HEK293 (cell line): ENCODE measurements at regions not wholly inside any gene's neighbourhood (a gene's known extent, or its start where the extent isn't known, plus 50 kb on each side); places are given as distances from the start of the nearest gene placed in this dataset.

Experiments
- CTCF ChIA-PET: fragments of 350-600 bp; formaldehyde crosslinking; extraction: SDS; loops from one replicate; lab custom pipeline; 2021; ENCODE audit warnings: antibody characterized with exemption; lab: Yijun Ruan, JAX
- POLR2A ChIA-PET: fragments of 300-600 bp; formaldehyde crosslinking; extraction: SDS; loops from one replicate; lab custom pipeline; 2020; ENCODE audit warnings: antibody characterized with exemption, inconsistent platforms; lab: Yijun Ruan, JAX
- H3K27ac ChIP-seq: fragments of 200-500 bp; sonication (Bioruptor generic); 2 replicates; pipeline ENCODE4 v1.5.1; 2014; ENCODE audit warnings: low read depth, low read length, control low read depth, inconsistent platforms; ENCODE audit errors: extremely low read depth
- H3K36me3 ChIP-seq, 2 experiments: fragments of 200-500 bp in 1 of 2; sonication (Bioruptor generic) in 1 of 2; 1 replicate in 1 of 2; 2 replicates in 1 of 2; pipeline ENCODE4 v1.5.1; 2014 to 2017; ENCODE audit warnings: inconsistent platforms in 2 of 2, low read length in 2 of 2; ENCODE audit not compliant: control insufficient read depth in 2 of 2, insufficient read depth in 1 of 2
- H3K4me1 ChIP-seq: fragments of 200-500 bp; sonication (Bioruptor generic); 2 replicates; pipeline ENCODE4 v1.5.1; 2014; ENCODE audit warnings: mild to moderate bottlenecking, low read length, inconsistent platforms; ENCODE audit not compliant: control insufficient read depth, insufficient read depth
- H3K4me3 ChIP-seq: 2 replicates; pipeline ENCODE4 v1.5.1; 2011; ENCODE audit warnings: low read depth, mild to moderate bottlenecking, control low read depth, low read length, moderate library complexity
- H3K9me3 ChIP-seq: fragments of 200-500 bp; sonication (Bioruptor generic); 2 replicates; pipeline ENCODE4 v1.5.1; 2014; ENCODE audit warnings: low read depth, low read length, inconsistent platforms; ENCODE audit not compliant: control insufficient read depth, insufficient read depth
- GLI2 ChIP-seq: fragments of 450-650 bp; formaldehyde crosslinking; IDR thresholded peaks from 2 replicates; pipeline ENCODE4; 2017; ENCODE audit warnings: missing biosample characterization, missing genetic modification characterization, low read depth, borderline replicate concordance
- GLI4 ChIP-seq: fragments of 450-650 bp; formaldehyde crosslinking; IDR thresholded peaks from 2 replicates; pipeline ENCODE4 v1.5.1; 2016; ENCODE audit warnings: missing biosample characterization, missing genetic modification characterization
- GLIS1 ChIP-seq: fragments of 450-650 bp; formaldehyde crosslinking; IDR thresholded peaks from 2 replicates; pipeline ENCODE4 v1.5.1; 2016; ENCODE audit warnings: missing biosample characterization, missing genetic modification characterization
- HOXC10 ChIP-seq: sonication (generic); formaldehyde crosslinking; IDR thresholded peaks from 2 replicates; pipeline ENCODE4 v1.8.1; 2023; ENCODE audit warnings: mild to moderate bottlenecking, missing genetic modification reagents
- HOXD13 ChIP-seq: sonication (generic); formaldehyde crosslinking; IDR thresholded peaks from 2 replicates; pipeline ENCODE4 v1.8.0; 2022; ENCODE audit warnings: missing genetic modification reagents, borderline replicate concordance
- KLF17 ChIP-seq: fragments of 450-650 bp; formaldehyde crosslinking; IDR thresholded peaks from 2 replicates; pipeline ENCODE4 v1.5.1; 2016; ENCODE audit warnings: missing biosample characterization, missing genetic modification characterization
- MZF1 ChIP-seq: fragments of 450-650 bp; formaldehyde crosslinking; IDR thresholded peaks from 2 replicates; pipeline ENCODE4 v1.5.1; 2017; ENCODE audit warnings: missing biosample characterization, missing genetic modification characterization, borderline replicate concordance
- SCRT2 ChIP-seq: fragments of 450-650 bp; formaldehyde crosslinking; IDR thresholded peaks from 2 replicates; pipeline ENCODE4 v1.5.1; 2016; ENCODE audit warnings: missing biosample characterization, missing genetic modification characterization
- SETDB1 ChIP-seq: IDR thresholded peaks from one replicate; pipeline ENCODE4 v1.6.1; 2017; ENCODE audit warnings: mild to moderate bottlenecking, low read length, moderate library complexity, mixed read lengths; ENCODE audit not compliant: insufficient read length
- SP2 ChIP-seq: fragments of 450-650 bp; formaldehyde crosslinking; IDR thresholded peaks from 2 replicates; pipeline ENCODE4 v1.5.1; 2016; ENCODE audit warnings: missing biosample characterization, missing genetic modification characterization
- ZBTB6 ChIP-seq: fragments of 450-650 bp; formaldehyde crosslinking; IDR thresholded peaks from 2 replicates; pipeline ENCODE4 v1.5.1; 2017; ENCODE audit warnings: missing biosample characterization, missing genetic modification characterization
- ZBTB8A ChIP-seq: fragments of 450-650 bp; formaldehyde crosslinking; IDR thresholded peaks from 2 replicates; pipeline ENCODE4 v1.5.1; 2016; ENCODE audit warnings: missing biosample characterization, missing genetic modification characterization
- ZFP69B ChIP-seq: fragments of 450-650 bp; formaldehyde crosslinking; IDR thresholded peaks from 2 replicates; pipeline ENCODE4 v1.5.1; 2016; ENCODE audit warnings: missing biosample characterization, missing genetic modification characterization
- ZNF10 ChIP-seq: fragments of 450-650 bp; formaldehyde crosslinking; IDR thresholded peaks from 2 replicates; pipeline ENCODE4 v1.5.1; 2017; ENCODE audit warnings: missing biosample characterization, missing genetic modification characterization
- ZNF155 ChIP-seq: fragments of 450-650 bp; formaldehyde crosslinking; IDR thresholded peaks from 2 replicates; pipeline ENCODE4 v1.5.1; 2016; ENCODE audit warnings: missing biosample characterization, missing genetic modification characterization
- ZNF175 ChIP-seq: fragments of 450-650 bp; formaldehyde crosslinking; IDR thresholded peaks from 2 replicates; pipeline ENCODE4 v1.5.1; 2016; ENCODE audit warnings: missing biosample characterization, missing genetic modification characterization
- ZNF18 ChIP-seq: fragments of 450-650 bp; formaldehyde crosslinking; IDR thresholded peaks from 2 replicates; pipeline ENCODE4 v1.5.1; 2016; ENCODE audit warnings: missing biosample characterization, missing genetic modification characterization
- ZNF184 ChIP-seq: fragments of 450-650 bp; IDR thresholded peaks from 2 replicates; pipeline ENCODE4 v1.5.1; 2018; ENCODE audit warnings: missing biosample characterization, mild to moderate bottlenecking, missing genetic modification characterization
- ZNF214 ChIP-seq: fragments of 450-650 bp; formaldehyde crosslinking; IDR thresholded peaks from 2 replicates; pipeline ENCODE4 v1.5.1; 2017; ENCODE audit warnings: missing biosample characterization, mild to moderate bottlenecking, missing genetic modification characterization, borderline replicate concordance
- ZNF274 ChIP-seq, 2 experiments: fragments of 200-500 bp in 1 of 2; fragments of 450-650 bp in 1 of 2; sonication (Bioruptor generic) in 1 of 2; formaldehyde crosslinking in 1 of 2; IDR thresholded peaks; 2 replicates each; pipeline versions ENCODE4 v1.5.1 to v1.6.1; 2014 to 2016; ENCODE audit warnings: borderline replicate concordance in 1 of 2, inconsistent platforms in 1 of 2, low read length in 1 of 2, missing biosample characterization in 1 of 2, missing genetic modification characterization in 1 of 2
- ZNF311 ChIP-seq: fragments of 450-650 bp; formaldehyde crosslinking; IDR thresholded peaks from 2 replicates; pipeline ENCODE4 v1.5.1; 2017; ENCODE audit warnings: missing biosample characterization, missing genetic modification characterization, borderline replicate concordance
- ZNF37A ChIP-seq: fragments of 450-650 bp; IDR thresholded peaks from 2 replicates; pipeline ENCODE4 v1.5.1; 2018; ENCODE audit warnings: missing biosample characterization, missing genetic modification characterization
- ZNF433 ChIP-seq: fragments of 450-650 bp; formaldehyde crosslinking; IDR thresholded peaks from 2 replicates; pipeline ENCODE4 v1.5.1; 2016; ENCODE audit warnings: missing biosample characterization, missing genetic modification characterization, low read depth
- ZNF514 ChIP-seq: fragments of 450-650 bp; formaldehyde crosslinking; IDR thresholded peaks from 2 replicates; pipeline ENCODE4 v1.5.1; 2016; ENCODE audit warnings: missing biosample characterization, missing genetic modification characterization
- ZNF521 ChIP-seq: fragments of 450-650 bp; formaldehyde crosslinking; IDR thresholded peaks from 2 replicates; pipeline ENCODE4 v1.5.1; 2017; ENCODE audit warnings: missing biosample characterization, mild to moderate bottlenecking, missing genetic modification characterization
- ZNF558 ChIP-seq: fragments of 450-650 bp; formaldehyde crosslinking; IDR thresholded peaks from 2 replicates; pipeline ENCODE4 v1.5.1; 2016; ENCODE audit warnings: missing biosample characterization, missing genetic modification characterization
- ZNF623 ChIP-seq: fragments of 450-650 bp; formaldehyde crosslinking; IDR thresholded peaks from 2 replicates; pipeline ENCODE4 v1.5.1; 2016; ENCODE audit warnings: missing biosample characterization, missing genetic modification characterization
- ZNF654 ChIP-seq: fragments of 450-650 bp; formaldehyde crosslinking; IDR thresholded peaks from 2 replicates; pipeline ENCODE4 v1.5.1; 2016; ENCODE audit warnings: low read depth, missing biosample characterization, missing genetic modification characterization
- ZNF660 ChIP-seq: fragments of 450-650 bp; IDR thresholded peaks from 2 replicates; pipeline ENCODE4 v1.5.1; 2018; ENCODE audit warnings: missing biosample characterization, mild to moderate bottlenecking, missing genetic modification characterization
- TF ChIP-seq, protein P1 (sequence below): fragments of 450-650 bp; formaldehyde crosslinking; IDR thresholded peaks from 2 replicates; pipeline ENCODE4 v1.5.0; 2017; ENCODE audit warnings: missing biosample characterization, missing genetic modification characterization, borderline replicate concordance

GRCh38 chr7:46011501-46011900 is 90.4 kb upstream of the IGFBP3 start:
- H3K4me3 ChIP-seq: no peak overlapping the region
- no peak overlapping the region for H3K27ac ChIP-seq
- ChIA-PET CTCF (interaction anchor here (0.6 to 2.5 kb wide), 2 partner anchors 39 to 68 kb away, joined by 3 to 7 read pairs; no protein-coding TSS in a partner anchor), POLR2A (no interaction called here)
- no peak for TF ChIP-seq ZNF214 (tag by site-specific recombination)
- TF ChIP-seq, protein P1, sequence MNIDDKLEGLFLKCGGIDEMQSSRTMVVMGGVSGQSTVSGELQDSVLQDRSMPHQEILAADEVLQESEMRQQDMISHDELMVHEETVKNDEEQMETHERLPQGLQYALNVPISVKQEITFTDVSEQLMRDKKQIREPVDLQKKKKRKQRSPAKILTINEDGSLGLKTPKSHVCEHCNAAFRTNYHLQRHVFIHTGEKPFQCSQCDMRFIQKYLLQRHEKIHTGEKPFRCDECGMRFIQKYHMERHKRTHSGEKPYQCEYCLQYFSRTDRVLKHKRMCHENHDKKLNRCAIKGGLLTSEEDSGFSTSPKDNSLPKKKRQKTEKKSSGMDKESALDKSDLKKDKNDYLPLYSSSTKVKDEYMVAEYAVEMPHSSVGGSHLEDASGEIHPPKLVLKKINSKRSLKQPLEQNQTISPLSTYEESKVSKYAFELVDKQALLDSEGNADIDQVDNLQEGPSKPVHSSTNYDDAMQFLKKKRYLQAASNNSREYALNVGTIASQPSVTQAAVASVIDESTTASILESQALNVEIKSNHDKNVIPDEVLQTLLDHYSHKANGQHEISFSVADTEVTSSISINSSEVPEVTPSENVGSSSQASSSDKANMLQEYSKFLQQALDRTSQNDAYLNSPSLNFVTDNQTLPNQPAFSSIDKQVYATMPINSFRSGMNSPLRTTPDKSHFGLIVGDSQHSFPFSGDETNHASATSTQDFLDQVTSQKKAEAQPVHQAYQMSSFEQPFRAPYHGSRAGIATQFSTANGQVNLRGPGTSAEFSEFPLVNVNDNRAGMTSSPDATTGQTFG (tag by site-specific recombination): no peak
- TF ChIP-seq ZNF514 (tag by site-specific recombination): no peak
- no peak for TF ChIP-seq ZNF274 (IDR thresholded peaks at IDR 0.05; ENCODE audit: low read length)
- no peak for TF ChIP-seq ZNF274 (tag by site-specific recombination; IDR thresholded peaks at IDR 0.05; ENCODE audit: borderline replicate concordance)
- TF ChIP-seq ZNF175 (tag by site-specific recombination): no peak
- TF ChIP-seq ZNF433: no peak
- TF ChIP-seq KLF17: no peak
- no peak for TF ChIP-seq ZNF184 (tag by site-specific recombination)
- no peak for TF ChIP-seq ZNF558 (tag by site-specific recombination)
- TF ChIP-seq ZNF10 (tag by site-specific recombination): no peak
- no peaks in the 10 kb centered on the region for H3K36me3 ChIP-seq
- H3K4me1 ChIP-seq: no peaks in the 10 kb centered on the region
- no peaks in the 10 kb centered on the region for H3K9me3 ChIP-seq

DNA sequence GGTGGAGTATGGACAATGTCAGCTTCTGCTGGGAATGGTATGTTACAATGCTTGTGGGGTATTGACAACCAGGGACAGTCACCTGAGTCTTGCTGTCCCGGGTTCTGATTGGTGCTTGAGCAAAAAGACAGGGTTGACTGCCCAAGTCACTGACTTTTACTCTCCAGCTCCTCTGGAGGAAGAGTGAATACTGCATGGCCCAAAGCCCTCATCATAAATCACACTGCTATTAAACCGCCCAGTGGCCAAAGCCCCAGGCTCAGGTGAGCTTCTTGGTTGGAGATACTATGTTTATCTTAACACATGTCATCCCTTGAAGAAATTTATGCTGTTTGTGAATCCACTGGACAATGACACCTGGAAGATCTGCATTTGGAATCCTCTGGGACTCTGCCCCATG is 90.0 kb upstream of the IGFBP3 start:
- H3K36me3 ChIP-seq: no peaks in the 10 kb centered on the region
- ChIA-PET CTCF (interaction anchor here (2.5 kb wide), 1 partner anchor 39 kb away, joined by 7 read pairs; no protein-coding TSS in a partner anchor), POLR2A (no interaction called here)

DNA sequence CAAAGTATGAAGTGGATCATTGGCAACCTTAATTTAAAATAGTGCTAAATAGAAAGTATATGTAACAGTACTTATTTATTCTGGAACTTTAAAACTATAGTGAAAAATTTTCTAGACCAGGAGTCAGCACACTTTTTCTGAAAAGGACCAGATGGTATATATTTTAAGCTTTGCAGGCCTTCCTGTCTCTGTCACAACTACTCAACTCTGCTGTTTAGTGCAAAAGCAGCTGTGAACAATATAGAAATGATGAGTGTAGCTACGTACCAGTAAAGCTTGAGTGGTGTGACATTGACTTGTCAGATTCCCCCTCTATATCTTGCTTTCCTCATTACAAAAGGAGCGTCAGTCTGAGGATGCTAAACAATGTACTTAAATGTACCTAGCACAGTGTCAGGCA is 88.1 kb upstream of the IGFBP3 start:
- Histone ChIP-seq H3K27ac (no peak overlapping the region), H3K4me3 (no peak overlapping the region), H3K9me3 (no peaks in the 10 kb centered on the region), H3K4me1 (no peaks in the 10 kb centered on the region), H3K36me3 (no peaks in the 10 kb centered on the region)
- ChIA-PET POLR2A (no interaction called here), CTCF (no interaction called here)
- TF ChIP-seq MZF1 (tag by site-specific recombination) (no peak), HOXC10 (CRISPR knock-in tag) (no peak), GLI4 (tag by site-specific recombination) (no peak), ZBTB8A (tag by site-specific recombination) (no peak), ZNF155 (tag by site-specific recombination) (no peak), ZNF175 (tag by site-specific recombination) (no peak), SCRT2 (tag by site-specific recombination) (no peak), ZBTB6 (no peak), ZNF623 (tag by site-specific recombination) (no peak), ZNF654 (no peak), ZFP69B (tag by site-specific recombination) (no peak), ZNF521 (tag by site-specific recombination) (no peak), ZNF311 (tag by site-specific recombination) (no peak)

More for the DNA sequence above, 90.0 kb upstream of the IGFBP3 start:
- no peak for TF ChIP-seq SETDB1
- TF ChIP-seq SP2: no peak
- TF ChIP-seq GLI2: no peak
- TF ChIP-seq GLIS1 (tag by site-specific recombination): no peak
- TF ChIP-seq ZNF37A (tag by site-specific recombination): no peak
- TF ChIP-seq ZNF660 (tag by site-specific recombination): no peak
- no peak for TF ChIP-seq HOXD13
- TF ChIP-seq ZNF18 (tag by site-specific recombination): no peak
- TF ChIP-seq ZNF10 (tag by site-specific recombination): no peak
- no peak for TF ChIP-seq ZNF175 (tag by site-specific recombination)
- Histone ChIP-seq H3K9me3 (no peaks in the 10 kb centered on the region), H3K4me3 (no peak overlapping the region), H3K27ac (no peak overlapping the region), H3K4me1 (no peaks in the 10 kb centered on the region)
